Ascending aorta (tissue), 2 donors: ENCODE measurements at regions not wholly inside any gene's neighbourhood (a gene's known extent, or its start where the extent isn't known, plus 50 kb on each side); places are given as distances from the start of the nearest gene placed in this dataset.

ENCODE experiments used
- DNase-seq, 2 donors: peaks; one replicate each; pipeline ENCODE4 v3.0.0-alpha.2; 2019; ENCODE audit warnings: low spot score in 2 of 2
- H3K27ac ChIP-seq, 2 donors: fragments of 200-600 bp; sonication (generic); one replicate each; pipeline ENCODE4 v1.5.1; 2016 to 2017; ENCODE audit warnings: mild to moderate bottlenecking in 1 of 2
- H3K27me3 ChIP-seq: fragments of 200-600 bp; sonication (generic); one replicate; pipeline ENCODE4 v1.5.1; 2017
- H3K36me3 ChIP-seq, 2 donors: fragments of 200-600 bp; sonication (generic); one replicate each; pipeline ENCODE4 v1.5.1; 2016
- H3K4me1 ChIP-seq, 2 donors: fragments of 200-600 bp; sonication (generic); one replicate each; pipeline ENCODE4 v1.5.1; 2016 to 2017; ENCODE audit warnings: mild to moderate bottlenecking in 1 of 2
- H3K4me3 ChIP-seq, 2 donors: fragments of 200-600 bp; sonication (generic); one replicate each; pipeline ENCODE4 v1.5.1; 2016 to 2017; ENCODE audit warnings: mild to moderate bottlenecking in 1 of 2
- H3K9me3 ChIP-seq, 2 donors: fragments of 200-600 bp; sonication (generic); one replicate each; pipeline ENCODE4 v1.5.1; 2016
- CTCF ChIP-seq, 3 experiments: fragments of 200-600 bp in 2 of 3; fragments of 450-650 bp in 1 of 3; sonication (generic) in 2 of 3; IDR thresholded peaks; one replicate each; pipeline ENCODE4 v1.5.1; 2016 to 2019; ENCODE audit warnings: antibody characterized with exemption in 3 of 3, mild to moderate bottlenecking in 1 of 3, moderate library complexity in 1 of 3
- intact Hi-C: fragments of 100-400 bp; cut with DNase I; formaldehyde crosslinking; loops from one replicate; pipeline ENCODE4 v1.15.1; 2023

- intact Hi-C loops: no loop called here
- H3K4me3 ChIP-seq: no peak overlapping the region
- no peaks in the 10 kb centered on the region for H3K36me3 ChIP-seq
- no peak for DNase-seq
- H3K4me1 ChIP-seq: no peaks in the 10 kb centered on the region
- H3K9me3 ChIP-seq: no peaks in the 10 kb centered on the region
- no peaks in the 10 kb centered on the region for H3K27me3 ChIP-seq
- H3K27ac ChIP-seq: peak overlapping the region in 1 of 2 donors; percentile 56
- no peak for TF ChIP-seq CTCF (IDR thresholded peaks at IDR 0.05)
Observed at GRCh38 chr1:58401991-58402390, 144.5 kb downstream of the OMA1 start.

- no peaks in the 10 kb centered on the region for H3K36me3 ChIP-seq
- intact Hi-C loops: no loop called here
- no peak overlapping the region for H3K4me3 ChIP-seq
- DNase-seq: no peak
- no peaks in the 10 kb centered on the region for H3K9me3 ChIP-seq
- H3K27ac ChIP-seq: no peak overlapping the region
- H3K4me1 ChIP-seq: no peaks in the 10 kb centered on the region
- no peak for TF ChIP-seq CTCF (IDR thresholded peaks at IDR 0.05)
- H3K27me3 ChIP-seq: no peaks in the 10 kb centered on the region
Observed at GRCh38 chr1:58399176-58399575, 147.3 kb downstream of the OMA1 start.

GRCh38 chr1:58398714-58399113 lies 147.8 kb downstream of the OMA1 start:
- H3K4me3 ChIP-seq: no peak overlapping the region
- no peak for TF ChIP-seq CTCF (IDR thresholded peaks at IDR 0.05)
- H3K4me1 ChIP-seq: no peaks in the 10 kb centered on the region
- no peaks in the 10 kb centered on the region for H3K27me3 ChIP-seq
- no peaks in the 10 kb centered on the region for H3K36me3 ChIP-seq
- no peak overlapping the region for H3K27ac ChIP-seq
- H3K9me3 ChIP-seq: no peaks in the 10 kb centered on the region
- DNase-seq: no peak
- intact Hi-C loops: no loop called here

- H3K36me3 ChIP-seq: no peaks in the 10 kb centered on the region
- no peak for TF ChIP-seq CTCF (IDR thresholded peaks at IDR 0.05)
- no peak overlapping the region for H3K4me3 ChIP-seq
- no peaks in the 10 kb centered on the region for H3K9me3 ChIP-seq
- no peaks in the 10 kb centered on the region for H3K4me1 ChIP-seq
- H3K27ac ChIP-seq: no peak overlapping the region
- DNase-seq: no peak
- intact Hi-C loops: no loop called here
- no peaks in the 10 kb centered on the region for H3K27me3 ChIP-seq
Observed at GRCh38 chr1:58397187-58397820, 149.2 kb downstream of the OMA1 start.

- H3K27me3 ChIP-seq: no peaks in the 10 kb centered on the region
- H3K9me3 ChIP-seq: no peaks in the 10 kb centered on the region
- no peaks in the 10 kb centered on the region for H3K4me1 ChIP-seq
- intact Hi-C loops: no loop called here
- no peaks in the 10 kb centered on the region for H3K36me3 ChIP-seq
- no peak for TF ChIP-seq CTCF (IDR thresholded peaks at IDR 0.05)
- no peak overlapping the region for H3K4me3 ChIP-seq
- no peak for DNase-seq
- no peak overlapping the region for H3K27ac ChIP-seq
Observed at GRCh38 chr1:58396150-58396549, 150.4 kb downstream of the OMA1 start.

GRCh38 chr1:58395355-58395754 lies 151.2 kb downstream of the OMA1 start:
- Histone ChIP-seq H3K36me3 (no peaks in the 10 kb centered on the region), H3K27ac (no peak overlapping the region), H3K9me3 (no peaks in the 10 kb centered on the region), H3K4me3 (no peak overlapping the region), H3K4me1 (no peaks in the 10 kb centered on the region), H3K27me3 (no peaks in the 10 kb centered on the region)
- intact Hi-C loops: no loop called here
- no peak for DNase-seq
- TF ChIP-seq CTCF (IDR thresholded peaks at IDR 0.05): no peak
